SH-SY5Y (cell line): ENCODE measurements at regions not wholly inside any gene's neighbourhood (a gene's known extent, or its start where the extent isn't known, plus 50 kb on each side); places are given as distances from the start of the nearest gene placed in this dataset.

Experiments used
- GATA2 ChIP-seq: IDR thresholded peaks from 2 replicates; pipeline ENCODE4 v1.6.1; 2011; ENCODE audit warnings: mild to moderate bottlenecking, low read depth, low read length
- GATA3 ChIP-seq: IDR thresholded peaks from 2 replicates; pipeline ENCODE4 v1.6.1; 2011; ENCODE audit warnings: low read depth, mild to moderate bottlenecking, low read length, moderate library complexity

DNA sequence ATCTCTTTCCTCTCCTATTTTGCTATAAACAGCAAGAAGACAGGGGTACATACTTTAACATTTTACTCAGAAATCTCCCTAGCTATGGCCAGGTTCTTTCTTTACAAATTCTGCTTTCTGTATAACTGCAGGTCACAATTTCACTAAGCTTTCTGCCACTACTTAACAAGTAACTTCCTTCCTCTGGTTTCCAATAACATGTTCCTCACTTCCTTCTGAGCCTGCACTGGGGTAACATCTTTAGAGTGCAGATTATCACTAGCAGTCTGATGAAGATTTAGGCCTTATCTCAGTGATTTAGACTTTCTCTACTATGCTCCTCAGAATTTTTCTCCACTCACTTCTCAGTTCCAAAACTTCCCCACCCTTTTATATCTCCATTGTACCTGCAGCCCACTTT lies 1930.5 kb upstream of the AGA start:
- TF ChIP-seq GATA2, result no peak
- TF ChIP-seq GATA3, result no peak
